ENCODE measurements at regions not wholly inside any gene's neighbourhood (a gene's known extent, or its start where the extent isn't known, plus 50 kb on each side); places are given as distances from the start of the nearest gene placed in this dataset.

DNA sequence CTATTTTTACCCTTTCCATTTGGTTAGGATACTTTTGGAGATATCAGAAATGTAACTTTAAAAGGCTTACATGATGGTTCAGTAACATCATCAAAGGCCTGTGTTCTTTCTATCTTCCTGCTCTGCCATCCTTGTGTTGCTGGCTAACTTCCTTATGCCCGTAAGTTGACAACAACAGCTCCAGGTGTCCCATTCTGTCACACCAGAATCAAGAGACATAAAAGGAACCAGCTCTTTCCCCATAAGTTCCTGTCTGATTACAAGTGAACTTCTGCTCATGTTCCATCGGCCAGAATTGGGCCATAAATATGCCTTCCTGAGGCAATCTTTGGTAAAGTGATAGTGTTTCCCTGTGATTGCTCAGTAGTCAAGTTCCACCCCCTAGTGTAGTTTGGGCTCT, 92.4 kb downstream of the FAM170A start:
- TF ChIP-seq ZNF883 (CRISPR knock-in tag; IDR thresholded peaks at IDR 0.05; ENCODE audit: not compliant biosample characterization) (no peak), HNRNPK (IDR thresholded peaks at IDR 0.05; ENCODE audit: low read depth, low read length, poor library complexity, severe bottlenecking) (no peak), ZKSCAN1 (IDR thresholded peaks at IDR 0.05; ENCODE audit: low read length) (no peak), ZNF660 (CRISPR knock-in tag; IDR thresholded peaks at IDR 0.05; ENCODE audit: borderline replicate concordance, low read depth) (no peak), ZSCAN29 (CRISPR knock-in tag; conservative IDR thresholded peaks at IDR 0.05) (no peak), POLR2A (IDR thresholded peaks at IDR 0.05; ENCODE audit: insufficient read depth in 1 of 2, low read depth in 2 of 2, low read length in 2 of 2) (no peak), SRY (CRISPR knock-in tag; IDR thresholded peaks at IDR 0.05) (no peak), EZH2 (conservative IDR thresholded peaks at IDR 0.05; ENCODE audit: low read depth, low read length) (no peak), ARHGAP35 (CRISPR knock-in tag; IDR thresholded peaks at IDR 0.05; ENCODE audit: borderline replicate concordance) (no peak), HMGA1 (CRISPR knock-in tag; conservative IDR thresholded peaks at IDR 0.05) (no peak), MLLT10 (CRISPR knock-in tag; IDR thresholded peaks at IDR 0.05) (no peak)

All from HepG2 (cell line).